ENCODE measurements at regions not wholly inside any gene's neighbourhood (a gene's known extent, or its start where the extent isn't known, plus 50 kb on each side); places are given as distances from the start of the nearest gene placed in this dataset.

DNA sequence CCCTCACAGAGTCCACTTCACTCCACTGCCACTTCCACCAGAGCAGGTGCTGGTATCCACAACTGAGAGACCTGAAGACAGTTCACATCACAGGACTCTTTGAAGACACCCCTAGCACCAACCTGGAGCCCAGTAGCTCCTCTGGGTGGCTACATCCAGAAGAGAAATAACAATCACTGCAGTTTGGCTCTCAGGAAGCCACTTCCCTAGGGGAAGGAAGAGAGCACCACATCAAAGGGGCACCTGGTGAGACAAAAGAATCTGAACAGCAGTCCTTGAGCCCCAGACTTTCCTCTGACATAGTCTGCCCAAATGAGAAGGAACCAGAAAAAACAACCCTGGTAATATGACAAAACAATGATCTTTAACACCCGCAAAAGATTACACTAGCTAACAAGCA lies 113.2 kb downstream of the TENT5C start:
- ChIA-PET POLR2A (interaction anchor here (0.9 to 1.5 kb wide), 2 partner anchors 15 to 17 kb away, joined by 3 read pairs; no protein-coding TSS in a partner anchor), CTCF (no interaction called here)
- Mint-ChIP-seq H3K4me3 (ENCODE audit: unreplicated experiment) (no peak overlapping the region), H3K9me3 (ENCODE audit: unreplicated experiment) (peaks cover 24% of the 10 kb centered on the region), H3K4me1 (ENCODE audit: insufficient read depth, unreplicated experiment) (no peaks in the 10 kb centered on the region), H3K27me3 (ENCODE audit: insufficient read depth, unreplicated experiment) (peaks cover 10% of the 10 kb centered on the region), H3K27ac (ENCODE audit: low read depth, unreplicated experiment) (no peak overlapping the region), H3K36me3 (ENCODE audit: insufficient read depth, unreplicated experiment) (no peaks in the 10 kb centered on the region)
- intact Hi-C loops (cut with micrococcal nuclease), result no loop called here
- TF ChIP-seq, protein P1, sequence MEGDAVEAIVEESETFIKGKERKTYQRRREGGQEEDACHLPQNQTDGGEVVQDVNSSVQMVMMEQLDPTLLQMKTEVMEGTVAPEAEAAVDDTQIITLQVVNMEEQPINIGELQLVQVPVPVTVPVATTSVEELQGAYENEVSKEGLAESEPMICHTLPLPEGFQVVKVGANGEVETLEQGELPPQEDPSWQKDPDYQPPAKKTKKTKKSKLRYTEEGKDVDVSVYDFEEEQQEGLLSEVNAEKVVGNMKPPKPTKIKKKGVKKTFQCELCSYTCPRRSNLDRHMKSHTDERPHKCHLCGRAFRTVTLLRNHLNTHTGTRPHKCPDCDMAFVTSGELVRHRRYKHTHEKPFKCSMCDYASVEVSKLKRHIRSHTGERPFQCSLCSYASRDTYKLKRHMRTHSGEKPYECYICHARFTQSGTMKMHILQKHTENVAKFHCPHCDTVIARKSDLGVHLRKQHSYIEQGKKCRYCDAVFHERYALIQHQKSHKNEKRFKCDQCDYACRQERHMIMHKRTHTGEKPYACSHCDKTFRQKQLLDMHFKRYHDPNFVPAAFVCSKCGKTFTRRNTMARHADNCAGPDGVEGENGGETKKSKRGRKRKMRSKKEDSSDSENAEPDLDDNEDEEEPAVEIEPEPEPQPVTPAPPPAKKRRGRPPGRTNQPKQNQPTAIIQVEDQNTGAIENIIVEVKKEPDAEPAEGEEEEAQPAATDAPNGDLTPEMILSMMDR (IDR thresholded peaks at IDR 0.05; ENCODE audit: unreplicated experiment), result no peak
- DNase-seq (ENCODE audit: unreplicated experiment), result no peak
- BruUV-seq (replicated peaks), result no TSS peak

DNA sequence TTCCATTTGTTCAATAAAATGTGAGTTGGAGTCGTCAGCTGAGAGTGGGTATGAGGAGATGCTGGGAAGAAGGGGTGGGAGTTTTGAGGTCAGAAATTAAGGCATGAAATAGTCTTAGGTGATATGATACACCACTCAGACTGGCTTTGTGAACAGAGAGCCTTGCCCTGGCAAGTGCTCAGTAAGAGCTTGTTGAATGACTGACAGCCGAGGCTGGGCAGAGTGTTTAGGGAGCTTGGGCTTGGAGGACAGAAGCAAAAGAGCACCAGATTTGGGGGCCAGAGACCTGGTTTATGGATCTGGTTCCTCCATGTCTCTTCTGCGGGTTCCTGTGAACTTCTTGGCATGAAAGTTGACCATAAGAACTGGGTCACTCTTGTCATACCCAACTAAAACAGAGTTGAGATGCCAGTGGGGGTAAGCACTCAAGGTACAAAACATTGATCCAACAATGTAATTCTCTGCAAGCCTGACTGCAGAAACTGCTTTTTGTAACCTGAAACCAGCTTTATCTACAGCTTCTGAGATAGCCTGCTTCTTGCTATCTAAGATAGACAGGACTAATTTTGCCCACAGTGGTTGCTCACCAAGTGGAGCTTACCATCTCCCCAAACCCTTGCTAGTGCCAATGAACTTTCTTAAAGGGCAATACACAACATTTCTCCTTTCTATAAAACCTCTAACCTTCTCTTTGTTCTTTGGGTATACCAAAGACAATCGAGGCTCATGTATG lies 126.4 kb downstream of the TENT5C start:
- ChIA-PET POLR2A (interaction anchor here (0.6 kb wide), 1 partner anchor 74 kb away, joined by 4 read pairs; no protein-coding TSS in a partner anchor), CTCF (interaction anchor here (2.3 kb wide), 1 partner anchor 26 kb away, joined by 9 read pairs; no protein-coding TSS in a partner anchor)
- Mint-ChIP-seq H3K4me1 (ENCODE audit: insufficient read depth, unreplicated experiment) (peaks cover 12% of the 10 kb centered on the region), H3K4me3 (ENCODE audit: unreplicated experiment) (no peak overlapping the region), H3K27ac (ENCODE audit: low read depth, unreplicated experiment) (no peak overlapping the region), H3K9me3 (ENCODE audit: unreplicated experiment) (peaks cover 8% of the 10 kb centered on the region), H3K36me3 (ENCODE audit: insufficient read depth, unreplicated experiment) (no peaks in the 10 kb centered on the region), H3K27me3 (ENCODE audit: insufficient read depth, unreplicated experiment) (peaks cover 10% of the 10 kb centered on the region)
- intact Hi-C loops (cut with micrococcal nuclease), result no loop called here
- DNase-seq (ENCODE audit: unreplicated experiment), result no peak
- no TSS peak for BruUV-seq (replicated peaks)
- TF ChIP-seq, protein P1 (IDR thresholded peaks at IDR 0.05; ENCODE audit: unreplicated experiment), result no peak

DNA sequence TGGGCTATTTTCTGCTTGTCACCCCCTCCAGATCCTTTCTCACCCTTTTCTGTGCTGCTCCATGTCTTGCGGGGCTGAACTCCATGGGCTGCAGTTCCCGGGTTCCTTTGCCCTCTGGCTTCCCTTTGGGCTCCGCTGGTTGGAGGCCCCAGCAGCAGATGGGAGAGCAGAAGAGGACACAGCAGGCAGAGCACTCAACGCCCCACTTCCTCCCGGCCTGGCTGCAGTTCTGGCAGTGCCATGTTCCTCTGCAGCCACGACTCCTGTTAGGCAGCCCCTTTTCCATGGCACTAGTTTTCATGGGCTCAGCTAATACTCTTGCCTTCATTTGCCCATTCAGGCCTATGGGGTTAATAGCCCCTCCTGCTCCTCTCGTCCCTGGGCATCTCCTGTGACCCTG lies 127.1 kb downstream of the TENT5C start:
- Mint-ChIP-seq H3K27me3 (ENCODE audit: insufficient read depth, unreplicated experiment) (peaks cover 6% of the 10 kb centered on the region), H3K4me3 (ENCODE audit: unreplicated experiment) (no peak overlapping the region)
- TF ChIP-seq, protein P1 (IDR thresholded peaks at IDR 0.05; ENCODE audit: unreplicated experiment), result no peak

DNA sequence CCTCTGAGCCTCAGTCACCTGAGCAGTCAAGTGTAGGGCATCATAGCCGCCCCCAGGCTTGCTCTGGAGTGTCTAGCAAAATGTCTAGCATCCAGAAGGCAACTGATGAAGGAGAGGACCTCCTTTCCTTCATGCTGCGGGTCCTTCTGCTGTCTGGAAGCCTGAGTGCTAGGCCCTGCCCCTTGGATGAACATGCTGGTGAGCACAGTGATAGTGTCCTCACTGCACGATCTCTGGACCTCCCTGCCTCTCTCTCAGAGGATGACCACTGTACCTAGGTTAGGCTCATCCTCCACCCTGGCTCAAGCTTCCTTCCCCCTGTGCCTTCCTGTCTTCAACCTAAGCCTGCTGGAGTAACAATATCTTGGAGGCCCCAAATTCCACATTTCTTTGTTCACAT lies 128.6 kb downstream of the TENT5C start:
- H3K27ac Mint-ChIP-seq (ENCODE audit: low read depth, unreplicated experiment), result peak overlapping the region; percentile 91
- CTCF ChIA-PET, result interaction anchor here (1.1 to 1.9 kb wide), 4 partner anchors 20 to 200 kb away, joined by 3 to 8 read pairs (median 4); no protein-coding TSS in a partner anchor
- no TSS peak for BruUV-seq (replicated peaks)

More for the DNA sequence above, 127.1 kb downstream of the TENT5C start:
- POLR2A ChIA-PET, result interaction anchor here (0.6 kb wide), 1 partner anchor 75 kb away, joined by 4 read pairs; no protein-coding TSS in a partner anchor
- H3K4me1 Mint-ChIP-seq (ENCODE audit: insufficient read depth, unreplicated experiment), result peaks cover 12% of the 10 kb centered on the region
- BruUV-seq (replicated peaks), result no TSS peak
- H3K27ac Mint-ChIP-seq (ENCODE audit: low read depth, unreplicated experiment), result no peak overlapping the region
- CTCF ChIA-PET, result interaction anchor here (2.3 kb wide), 1 partner anchor 26 kb away, joined by 9 read pairs; no protein-coding TSS in a partner anchor
- H3K36me3 Mint-ChIP-seq (ENCODE audit: insufficient read depth, unreplicated experiment), result no peaks in the 10 kb centered on the region
- DNase-seq (ENCODE audit: unreplicated experiment), result no peak
- peaks cover 1% of the 10 kb centered on the region for H3K9me3 Mint-ChIP-seq (ENCODE audit: unreplicated experiment)
- intact Hi-C loops (cut with micrococcal nuclease), result no loop called here

More for the DNA sequence above, 128.6 kb downstream of the TENT5C start:
- POLR2A ChIA-PET, result interaction anchor here (0.6 to 1.2 kb wide), 2 partner anchors 15 to 41 kb away, joined by 3 read pairs; no protein-coding TSS in a partner anchor
- TF ChIP-seq, protein P1 (IDR thresholded peaks at IDR 0.05; ENCODE audit: unreplicated experiment), result no peak
- Mint-ChIP-seq H3K36me3 (ENCODE audit: insufficient read depth, unreplicated experiment) (no peaks in the 10 kb centered on the region), H3K4me1 (ENCODE audit: insufficient read depth, unreplicated experiment) (peaks cover 12% of the 10 kb centered on the region), H3K27me3 (ENCODE audit: insufficient read depth, unreplicated experiment) (no peaks in the 10 kb centered on the region), H3K9me3 (ENCODE audit: unreplicated experiment) (no peaks in the 10 kb centered on the region), H3K4me3 (ENCODE audit: unreplicated experiment) (no peak overlapping the region)
- intact Hi-C loops (cut with micrococcal nuclease), result no loop called here
- no peak for DNase-seq (ENCODE audit: unreplicated experiment)

All from MCF 10A (cell line).